ENCODE measurements at regions not wholly inside any gene's neighbourhood (a gene's known extent, or its start where the extent isn't known, plus 50 kb on each side); places are given as distances from the start of the nearest gene placed in this dataset.

GRCh38 chr5:136522217-136522956, 157.0 kb upstream of the TRPC7 start:
- H3K36me3 ChIP-seq (ENCODE audit: control insufficient read depth, low read length): no peaks in the 10 kb centered on the region
- peaks cover 21% of the 10 kb centered on the region for H3K27me3 ChIP-seq (ENCODE audit: control insufficient read depth, low read length)
- no peak overlapping the region for H3K4me2 ChIP-seq (ENCODE audit: low read length)
- H4K20me1 ChIP-seq (ENCODE audit: control insufficient read depth, insufficient read depth, low read depth, low read length): no peaks in the 10 kb centered on the region
- no peaks in the 10 kb centered on the region for H3K9me2 ChIP-seq (replicated peaks; ENCODE audit: control insufficient read depth, low read length)
- no peaks in the 10 kb centered on the region for H3K9me3 ChIP-seq (ENCODE audit: control insufficient read depth, insufficient read depth, low read length)
- no peak overlapping the region for H3K27ac ChIP-seq (ENCODE audit: low read depth, low read length)
- no peaks in the 10 kb centered on the region for H3F3A ChIP-seq (ENCODE audit: control insufficient read depth, insufficient read depth)
- H3K79me2 ChIP-seq (ENCODE audit: control insufficient read depth, low read length): no peaks in the 10 kb centered on the region
- TF ChIP-seq CTCF (IDR thresholded peaks at IDR 0.05; ENCODE audit: low read depth, low read length, poor library complexity, severe bottlenecking): no peak
- TF ChIP-seq EZH2phosphoT487 (IDR thresholded peaks at IDR 0.05; ENCODE audit: borderline replicate concordance, low read length): no peak
- H3K4me1 ChIP-seq (ENCODE audit: control insufficient read depth, low read length): no peaks in the 10 kb centered on the region
- H3K4me3 ChIP-seq (ENCODE audit: low read length): no peak overlapping the region

GRCh38 chr5:136521696-136522095, 156.4 kb upstream of the TRPC7 start:
- Histone ChIP-seq H3K27me3 (ENCODE audit: control insufficient read depth, low read length) (peaks cover 19% of the 10 kb centered on the region), H3K4me3 (ENCODE audit: low read length) (no peak overlapping the region), H3K4me2 (ENCODE audit: low read length) (no peak overlapping the region), H3F3A (ENCODE audit: control insufficient read depth, insufficient read depth) (no peaks in the 10 kb centered on the region), H3K79me2 (ENCODE audit: control insufficient read depth, low read length) (no peaks in the 10 kb centered on the region), H3K9me3 (ENCODE audit: control insufficient read depth, insufficient read depth, low read length) (no peaks in the 10 kb centered on the region), H3K36me3 (ENCODE audit: control insufficient read depth, low read length) (no peaks in the 10 kb centered on the region), H3K27ac (ENCODE audit: low read depth, low read length) (no peak overlapping the region), H3K4me1 (ENCODE audit: control insufficient read depth, low read length) (no peaks in the 10 kb centered on the region), H3K9me2 (replicated peaks; ENCODE audit: control insufficient read depth, low read length) (no peaks in the 10 kb centered on the region), H4K20me1 (ENCODE audit: control insufficient read depth, insufficient read depth, low read depth, low read length) (no peaks in the 10 kb centered on the region)
- TF ChIP-seq CTCF (IDR thresholded peaks at IDR 0.05; ENCODE audit: low read depth, low read length, poor library complexity, severe bottlenecking) (no peak), EZH2phosphoT487 (IDR thresholded peaks at IDR 0.05; ENCODE audit: borderline replicate concordance, low read length) (no peak)

GRCh38 chr5:136518814-136519213, 153.5 kb upstream of the TRPC7 start:
- H3K27ac ChIP-seq (ENCODE audit: low read depth, low read length): no peak overlapping the region

More at GRCh38 chr5:136518814-136519213, 153.5 kb upstream of the TRPC7 start:
- Histone ChIP-seq H3K4me3 (ENCODE audit: low read length) (no peak overlapping the region), H3K27me3 (ENCODE audit: control insufficient read depth, low read length) (peaks cover 14% of the 10 kb centered on the region), H3K4me2 (ENCODE audit: low read length) (no peak overlapping the region), H3K9me2 (replicated peaks; ENCODE audit: control insufficient read depth, low read length) (no peaks in the 10 kb centered on the region), H3K9me3 (ENCODE audit: control insufficient read depth, insufficient read depth, low read length) (no peaks in the 10 kb centered on the region), H3K4me1 (ENCODE audit: control insufficient read depth, low read length) (no peaks in the 10 kb centered on the region), H3K36me3 (ENCODE audit: control insufficient read depth, low read length) (no peaks in the 10 kb centered on the region), H3F3A (ENCODE audit: control insufficient read depth, insufficient read depth) (no peaks in the 10 kb centered on the region), H3K79me2 (ENCODE audit: control insufficient read depth, low read length) (no peaks in the 10 kb centered on the region), H4K20me1 (ENCODE audit: control insufficient read depth, insufficient read depth, low read depth, low read length) (no peaks in the 10 kb centered on the region)
- TF ChIP-seq EZH2phosphoT487 (IDR thresholded peaks at IDR 0.05; ENCODE audit: borderline replicate concordance, low read length) (no peak), CTCF (IDR thresholded peaks at IDR 0.05; ENCODE audit: low read depth, low read length, poor library complexity, severe bottlenecking) (no peak)

Data from DOHH2 (cell line).